22Rv1 (cell line): ENCODE measurements at regions not wholly inside any gene's neighbourhood (a gene's known extent, or its start where the extent isn't known, plus 50 kb on each side); places are given as distances from the start of the nearest gene placed in this dataset.

Source experiments
- H3K27ac ChIP-seq: fragments of 450-650 bp; 2 replicates; pipeline ENCODE4 v1.5.1; 2017
- ZFX ChIP-seq: fragments of 450-650 bp; IDR thresholded peaks from 2 replicates; pipeline ENCODE4 v1.6.1; 2017; ENCODE audit warnings: antibody characterized with exemption, borderline replicate concordance
- TF ChIP-seq, protein P1 (sequence below): fragments of 450-650 bp; IDR thresholded peaks from 2 replicates; pipeline ENCODE4 v1.5.1; 2017; ENCODE audit warnings: mild to moderate bottlenecking

DNA sequence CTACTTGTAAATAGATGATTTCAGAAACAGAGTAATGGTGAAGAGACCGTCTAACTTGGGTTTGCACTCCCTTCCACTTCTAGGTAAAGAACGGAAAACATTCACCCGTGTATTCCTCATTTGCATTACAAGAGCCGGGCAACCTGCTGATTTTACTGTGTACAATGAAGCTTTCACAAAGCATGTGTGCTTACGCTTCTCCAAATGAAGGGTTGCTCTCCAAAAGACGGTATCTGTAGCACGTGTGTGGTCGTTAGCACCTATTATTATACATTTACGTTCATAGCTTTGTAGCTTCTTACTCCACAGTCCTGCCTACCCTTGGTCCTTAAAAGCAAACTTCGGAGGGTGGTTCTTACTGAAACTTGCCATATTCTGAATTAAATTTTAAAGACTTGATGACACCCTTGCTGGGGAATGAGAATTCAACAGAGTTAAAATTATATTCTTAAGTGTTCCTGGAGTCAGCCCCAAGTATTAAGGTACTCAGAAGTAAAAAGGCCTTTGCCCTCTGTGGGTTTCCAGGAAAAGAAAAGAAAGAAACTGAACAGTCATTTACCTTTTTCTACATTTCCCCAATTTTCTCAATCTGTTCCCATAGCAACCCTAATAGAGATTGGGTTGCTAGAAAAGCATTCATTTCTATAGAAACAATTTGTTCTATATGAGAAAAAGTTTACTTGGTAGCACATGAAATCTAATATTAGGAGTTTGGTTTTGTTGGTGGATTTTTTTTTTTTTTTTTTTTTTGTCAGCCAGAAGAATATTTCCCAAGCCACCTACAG is 61.9 kb upstream of the KCNG1 start:
- no peak for TF ChIP-seq ZFX
- TF ChIP-seq, protein P1, sequence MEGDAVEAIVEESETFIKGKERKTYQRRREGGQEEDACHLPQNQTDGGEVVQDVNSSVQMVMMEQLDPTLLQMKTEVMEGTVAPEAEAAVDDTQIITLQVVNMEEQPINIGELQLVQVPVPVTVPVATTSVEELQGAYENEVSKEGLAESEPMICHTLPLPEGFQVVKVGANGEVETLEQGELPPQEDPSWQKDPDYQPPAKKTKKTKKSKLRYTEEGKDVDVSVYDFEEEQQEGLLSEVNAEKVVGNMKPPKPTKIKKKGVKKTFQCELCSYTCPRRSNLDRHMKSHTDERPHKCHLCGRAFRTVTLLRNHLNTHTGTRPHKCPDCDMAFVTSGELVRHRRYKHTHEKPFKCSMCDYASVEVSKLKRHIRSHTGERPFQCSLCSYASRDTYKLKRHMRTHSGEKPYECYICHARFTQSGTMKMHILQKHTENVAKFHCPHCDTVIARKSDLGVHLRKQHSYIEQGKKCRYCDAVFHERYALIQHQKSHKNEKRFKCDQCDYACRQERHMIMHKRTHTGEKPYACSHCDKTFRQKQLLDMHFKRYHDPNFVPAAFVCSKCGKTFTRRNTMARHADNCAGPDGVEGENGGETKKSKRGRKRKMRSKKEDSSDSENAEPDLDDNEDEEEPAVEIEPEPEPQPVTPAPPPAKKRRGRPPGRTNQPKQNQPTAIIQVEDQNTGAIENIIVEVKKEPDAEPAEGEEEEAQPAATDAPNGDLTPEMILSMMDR: no peak
- H3K27ac ChIP-seq: no peak overlapping the region

GRCh38 chr20:51083447-51083846 is 60.5 kb upstream of the KCNG1 start:
- TF ChIP-seq, protein P1: no peak
- no peak for TF ChIP-seq ZFX
- no peak overlapping the region for H3K27ac ChIP-seq

DNA sequence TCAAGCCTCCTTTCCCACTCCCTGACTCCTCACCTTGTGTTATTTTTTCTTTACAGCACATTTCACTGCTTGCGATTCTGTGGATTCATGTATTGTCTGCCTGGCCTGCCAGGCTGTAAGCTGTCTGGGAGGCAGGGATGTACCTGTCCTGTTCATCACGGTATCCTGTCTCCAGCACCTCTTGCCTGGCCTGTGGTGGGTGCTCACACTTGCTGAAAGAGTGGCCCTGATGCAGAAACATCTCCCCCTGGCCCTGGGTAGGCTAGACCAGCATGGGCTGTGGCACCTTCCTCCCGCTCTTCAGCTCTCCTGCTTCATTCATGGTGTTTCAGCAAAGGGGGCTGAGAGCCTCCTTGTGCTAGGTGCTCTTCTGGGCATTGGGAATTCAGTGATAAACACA is 60.1 kb upstream of the KCNG1 start:
- TF ChIP-seq ZFX: no peak
- TF ChIP-seq, protein P1: no peak
- no peak overlapping the region for H3K27ac ChIP-seq

- H3K27ac ChIP-seq: no peak overlapping the region
- no peak for TF ChIP-seq ZFX
- TF ChIP-seq, protein P1: no peak
Measured at GRCh38 chr20:51080516-51080915, 57.6 kb upstream of the KCNG1 start.

GRCh38 chr20:51079488-51079887 is 56.6 kb upstream of the KCNG1 start:
- no peak overlapping the region for H3K27ac ChIP-seq

GRCh38 chr20:51077686-51078060 is 54.8 kb upstream of the KCNG1 start:
- H3K27ac ChIP-seq: no peak overlapping the region
- TF ChIP-seq, protein P1: no peak
- TF ChIP-seq ZFX: no peak

More at GRCh38 chr20:51079488-51079887, 56.6 kb upstream of the KCNG1 start:
- no peak for TF ChIP-seq ZFX
- TF ChIP-seq, protein P1: no peak
